ENCODE measurements at regions not wholly inside any gene's neighbourhood (a gene's known extent, or its start where the extent isn't known, plus 50 kb on each side); places are given as distances from the start of the nearest gene placed in this dataset.

GRCh38 chr4:176406736-176407135, 87.0 kb downstream of the SPCS3 start:
- TF ChIP-seq CTCF (IDR thresholded peaks at IDR 0.05; ENCODE audit: insufficient read depth, low read length) (no peak), GABPA (IDR thresholded peaks at IDR 0.05; ENCODE audit: low read depth) (no peak)
